Stomach (tissue), 4 donors: ENCODE measurements at regions not wholly inside any gene's neighbourhood (a gene's known extent, or its start where the extent isn't known, plus 50 kb on each side); places are given as distances from the start of the nearest gene placed in this dataset.

Source experiments
- CTCF ChIP-seq, 7 experiments: fragments of 450-650 bp in 4 of 7; fragments of 200-600 bp in 3 of 7; sonication (generic) in 3 of 7; IDR thresholded peaks; one replicate each; pipeline ENCODE4 v1.5.1; 2016 to 2019; ENCODE audit warnings: antibody characterized with exemption in 7 of 7, control low read depth in 2 of 7, mild to moderate bottlenecking in 1 of 7
- POLR2A ChIP-seq, 4 donors: fragments of 450-650 bp; IDR thresholded peaks; one replicate each; pipeline ENCODE4 v1.6.1; 2016; ENCODE audit warnings: antibody characterized with exemption in 4 of 4, control low read depth in 2 of 4, mild to moderate bottlenecking in 1 of 4, moderate library complexity in 1 of 4
- POLR2AphosphoS5 ChIP-seq, 3 donors: sonication (generic); formaldehyde crosslinking; IDR thresholded peaks; one replicate each; pipeline ENCODE4 v1.6.1; 2016; ENCODE audit warnings: antibody characterized with exemption in 3 of 3

GRCh38 chr15:96123028-96123400 is 207.5 kb upstream of the NR2F2 start:
- TF ChIP-seq CTCF (IDR thresholded peaks at IDR 0.05) = no peak
- TF ChIP-seq POLR2AphosphoS5 (IDR thresholded peaks at IDR 0.05) = no peak
- TF ChIP-seq POLR2A (IDR thresholded peaks at IDR 0.05) = no peak
